SK-N-SH treated with all-trans-retinoic acid at 6 μM for 48 hours (cell line): ENCODE measurements at regions not wholly inside any gene's neighbourhood (a gene's known extent, or its start where the extent isn't known, plus 50 kb on each side); places are given as distances from the start of the nearest gene placed in this dataset.

Experiments
- ATAC-seq: fragments of 200-7000 bp; cut with Tn5 transposase; 3 replicates; pipeline ENCODE4 v1.9.1; 2020; ENCODE audit warnings: mild to moderate bottlenecking, moderate library complexity
- ARNTL ChIP-seq: fragments of 450-650 bp; formaldehyde crosslinking; IDR thresholded peaks from 2 replicates; pipeline ENCODE4 v1.5.0; 2020; ENCODE audit warnings: low read depth, mild to moderate bottlenecking, moderate library complexity, borderline replicate concordance
- BACH2 ChIP-seq: fragments of 250-450 bp; sonication (Bioruptor Pico); IDR thresholded peaks from 2 replicates; pipeline ENCODE4 v1.9.0; 2021; ENCODE audit warnings: mild to moderate bottlenecking, borderline replicate concordance
- CSDC2 ChIP-seq: fragments of 250-450 bp; sonication (Bioruptor Pico); IDR thresholded peaks from 2 replicates; pipeline ENCODE4 v1.5.0; 2020; ENCODE audit warnings: mild to moderate bottlenecking, moderate library complexity
- ESRRG ChIP-seq: fragments of 250-450 bp; sonication (Bioruptor Pico); IDR thresholded peaks from 2 replicates; pipeline ENCODE4 v1.6.1; 2021; ENCODE audit warnings: mild to moderate bottlenecking
- GLIS3 ChIP-seq: fragments of 250-450 bp; sonication (Bioruptor Pico); IDR thresholded peaks from 2 replicates; pipeline ENCODE4 v1.5.0; 2020; ENCODE audit warnings: mild to moderate bottlenecking, moderate library complexity
- ISL1 ChIP-seq: fragments of 250-450 bp; sonication (Bioruptor Pico); IDR thresholded peaks from 2 replicates; pipeline ENCODE4 v2.1.2; 2022; ENCODE audit warnings: mild to moderate bottlenecking, moderate library complexity
- OSR1 ChIP-seq: fragments of 250-450 bp; sonication (Bioruptor Pico); IDR thresholded peaks from 2 replicates; pipeline ENCODE4 v1.8.0; 2022; ENCODE audit warnings: moderate library complexity, mild to moderate bottlenecking, inconsistent platforms
- PATZ1 ChIP-seq: fragments of 250-450 bp; sonication (Bioruptor Pico); IDR thresholded peaks from 2 replicates; pipeline ENCODE4 v1.8.0; 2020; ENCODE audit warnings: mild to moderate bottlenecking, moderate library complexity, borderline replicate concordance
- POU6F1 ChIP-seq: fragments of 250-450 bp; sonication (Bioruptor Pico); IDR thresholded peaks from 2 replicates; pipeline ENCODE4 v1.8.0; 2021; ENCODE audit warnings: low read depth, mild to moderate bottlenecking, moderate library complexity, borderline replicate concordance
- PPARA ChIP-seq: fragments of 250-450 bp; sonication (Bioruptor Pico); IDR thresholded peaks from 2 replicates; pipeline ENCODE4 v1.5.0; 2020; ENCODE audit warnings: mild to moderate bottlenecking, borderline replicate concordance
- RARB ChIP-seq: fragments of 250-450 bp; sonication (Bioruptor Pico); IDR thresholded peaks from 2 replicates; pipeline ENCODE4 v1.8.0; 2021; ENCODE audit warnings: mild to moderate bottlenecking, moderate library complexity
- TCF4 ChIP-seq: fragments of 250-450 bp; sonication (Bioruptor Pico); IDR thresholded peaks from 2 replicates; pipeline ENCODE4 v1.8.0; 2021; ENCODE audit warnings: mild to moderate bottlenecking, moderate library complexity, borderline replicate concordance
- TOX ChIP-seq: fragments of 250-450 bp; sonication (Bioruptor Pico); IDR thresholded peaks from 2 replicates; pipeline ENCODE4 v1.8.0; 2021; ENCODE audit warnings: mild to moderate bottlenecking, moderate library complexity, borderline replicate concordance
- ZC3H10 ChIP-seq: fragments of 250-450 bp; sonication (Bioruptor Pico); IDR thresholded peaks from 2 replicates; pipeline ENCODE4 v1.5.1; 2021; ENCODE audit warnings: mild to moderate bottlenecking, moderate library complexity
- ZFP30 ChIP-seq: fragments of 450-650 bp; formaldehyde crosslinking; IDR thresholded peaks from 2 replicates; pipeline ENCODE4 v1.5.0; 2022; ENCODE audit warnings: mild to moderate bottlenecking, moderate library complexity
- ZNF70 ChIP-seq: fragments of 450-650 bp; formaldehyde crosslinking; IDR thresholded peaks from 2 replicates; pipeline ENCODE4 v1.5.0; 2020; ENCODE audit warnings: mild to moderate bottlenecking, moderate library complexity
- ZNF8 ChIP-seq: fragments of 450-650 bp; formaldehyde crosslinking; IDR thresholded peaks from 2 replicates; pipeline ENCODE4 v1.5.0; 2020; ENCODE audit warnings: mild to moderate bottlenecking, moderate library complexity
- TF ChIP-seq, protein P1 (sequence below): fragments of 250-450 bp; sonication (Bioruptor Pico); IDR thresholded peaks from 2 replicates; pipeline ENCODE4 v1.5.1; 2021; ENCODE audit warnings: mild to moderate bottlenecking, moderate library complexity
- TF ChIP-seq, protein P2 (sequence below): fragments of 250-450 bp; sonication (Bioruptor Pico); IDR thresholded peaks from 2 replicates; pipeline ENCODE4 v1.5.0; 2020; ENCODE audit warnings: mild to moderate bottlenecking, moderate library complexity

DNA sequence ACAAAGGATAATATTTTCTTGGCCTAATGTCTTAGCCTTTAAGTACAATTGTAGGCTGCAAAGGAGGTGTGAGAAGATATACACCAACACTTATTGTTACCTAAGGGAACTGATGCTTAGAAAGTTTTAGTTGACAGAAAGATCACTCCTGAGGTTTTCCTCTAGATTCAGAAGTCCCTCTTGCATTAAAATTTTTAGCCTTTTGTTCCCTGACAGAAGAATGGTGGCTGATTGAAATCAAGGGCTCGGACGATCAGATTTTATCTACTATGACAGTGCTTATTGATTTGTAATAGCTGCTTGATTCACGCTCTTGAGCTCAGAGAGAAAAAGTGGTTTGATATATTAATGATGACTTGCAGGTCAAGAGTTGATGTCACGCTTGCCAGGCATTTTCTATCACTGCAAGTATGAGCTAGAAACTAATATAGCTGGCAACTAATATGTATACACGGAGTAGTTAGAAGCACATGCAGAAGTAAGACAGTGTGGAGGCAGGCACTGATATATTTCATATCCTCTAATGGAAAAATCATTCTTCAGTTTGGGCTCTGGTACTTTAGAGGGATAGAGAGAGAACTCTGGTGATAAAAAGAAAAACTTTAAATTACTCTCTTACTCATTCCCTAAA, 246.6 kb upstream of the ID4 start:
- TF ChIP-seq TCF4 (no peak), OSR1 (CRISPR knock-in tag) (no peak), GLIS3 (CRISPR knock-in tag) (no peak), CSDC2 (CRISPR knock-in tag) (no peak), ZNF8 (CRISPR knock-in tag) (no peak), ZFP30 (no peak), ISL1 (CRISPR knock-in tag) (no peak), ESRRG (no peak), PPARA (no peak), POU6F1 (CRISPR knock-in tag) (no peak), BACH2 (no peak), ZNF70 (CRISPR knock-in tag) (no peak), PATZ1 (no peak), TOX (no peak), ARNTL (no peak), RARB (no peak)
- TF ChIP-seq, protein P1, sequence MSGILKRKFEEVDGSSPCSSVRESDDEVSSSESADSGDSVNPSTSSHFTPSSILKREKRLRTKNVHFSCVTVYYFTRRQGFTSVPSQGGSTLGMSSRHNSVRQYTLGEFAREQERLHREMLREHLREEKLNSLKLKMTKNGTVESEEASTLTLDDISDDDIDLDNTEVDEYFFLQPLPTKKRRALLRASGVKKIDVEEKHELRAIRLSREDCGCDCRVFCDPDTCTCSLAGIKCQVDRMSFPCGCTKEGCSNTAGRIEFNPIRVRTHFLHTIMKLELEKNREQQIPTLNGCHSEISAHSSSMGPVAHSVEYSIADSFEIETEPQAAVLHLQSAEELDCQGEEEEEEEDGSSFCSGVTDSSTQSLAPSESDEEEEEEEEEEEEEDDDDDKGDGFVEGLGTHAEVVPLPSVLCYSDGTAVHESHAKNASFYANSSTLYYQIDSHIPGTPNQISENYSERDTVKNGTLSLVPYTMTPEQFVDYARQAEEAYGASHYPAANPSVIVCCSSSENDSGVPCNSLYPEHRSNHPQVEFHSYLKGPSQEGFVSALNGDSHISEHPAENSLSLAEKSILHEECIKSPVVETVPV = no peak
- TF ChIP-seq, protein P2, sequence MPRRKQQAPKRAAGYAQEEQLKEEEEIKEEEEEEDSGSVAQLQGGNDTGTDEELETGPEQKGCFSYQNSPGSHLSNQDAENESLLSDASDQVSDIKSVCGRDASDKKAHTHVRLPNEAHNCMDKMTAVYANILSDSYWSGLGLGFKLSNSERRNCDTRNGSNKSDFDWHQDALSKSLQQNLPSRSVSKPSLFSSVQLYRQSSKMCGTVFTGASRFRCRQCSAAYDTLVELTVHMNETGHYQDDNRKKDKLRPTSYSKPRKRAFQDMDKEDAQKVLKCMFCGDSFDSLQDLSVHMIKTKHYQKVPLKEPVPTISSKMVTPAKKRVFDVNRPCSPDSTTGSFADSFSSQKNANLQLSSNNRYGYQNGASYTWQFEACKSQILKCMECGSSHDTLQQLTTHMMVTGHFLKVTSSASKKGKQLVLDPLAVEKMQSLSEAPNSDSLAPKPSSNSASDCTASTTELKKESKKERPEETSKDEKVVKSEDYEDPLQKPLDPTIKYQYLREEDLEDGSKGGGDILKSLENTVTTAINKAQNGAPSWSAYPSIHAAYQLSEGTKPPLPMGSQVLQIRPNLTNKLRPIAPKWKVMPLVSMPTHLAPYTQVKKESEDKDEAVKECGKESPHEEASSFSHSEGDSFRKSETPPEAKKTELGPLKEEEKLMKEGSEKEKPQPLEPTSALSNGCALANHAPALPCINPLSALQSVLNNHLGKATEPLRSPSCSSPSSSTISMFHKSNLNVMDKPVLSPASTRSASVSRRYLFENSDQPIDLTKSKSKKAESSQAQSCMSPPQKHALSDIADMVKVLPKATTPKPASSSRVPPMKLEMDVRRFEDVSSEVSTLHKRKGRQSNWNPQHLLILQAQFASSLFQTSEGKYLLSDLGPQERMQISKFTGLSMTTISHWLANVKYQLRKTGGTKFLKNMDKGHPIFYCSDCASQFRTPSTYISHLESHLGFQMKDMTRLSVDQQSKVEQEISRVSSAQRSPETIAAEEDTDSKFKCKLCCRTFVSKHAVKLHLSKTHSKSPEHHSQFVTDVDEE (CRISPR knock-in tag) = no peak
- ATAC-seq = no peak; the same call in 2 of the 3 replicates

DNA sequence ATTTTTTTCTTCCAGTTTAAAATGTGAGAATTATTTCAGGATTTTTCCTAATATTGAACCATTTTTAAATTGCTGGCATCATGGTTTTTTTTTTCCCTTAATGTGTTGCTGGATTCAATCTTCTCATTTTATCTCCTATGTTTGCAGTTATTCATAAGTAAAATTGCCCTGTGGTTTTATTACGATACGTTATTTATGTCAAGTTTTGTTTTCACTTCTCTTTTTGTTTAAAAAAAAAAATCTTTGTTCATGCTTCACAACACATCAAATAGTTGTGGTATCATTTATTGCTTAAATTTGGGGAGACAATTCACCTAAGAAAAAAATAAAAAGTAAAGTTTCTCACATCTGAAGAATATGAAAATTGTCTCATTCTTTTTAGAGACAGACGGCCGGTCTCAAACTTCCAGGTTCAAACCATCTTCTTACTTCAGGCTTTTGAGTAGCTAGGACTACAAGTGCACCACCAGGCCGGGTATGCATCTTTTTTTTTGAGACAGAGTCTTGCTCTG, 239.3 kb upstream of the ID4 start:
- no peak for ATAC-seq
- TF ChIP-seq POU6F1 (CRISPR knock-in tag) (no peak), ZC3H10 (CRISPR knock-in tag) (no peak), CSDC2 (CRISPR knock-in tag) (no peak), TCF4 (no peak), RARB (no peak), TOX (no peak), PPARA (no peak), GLIS3 (CRISPR knock-in tag) (no peak), ZFP30 (no peak), BACH2 (no peak)
- TF ChIP-seq, protein P1 = no peak
- TF ChIP-seq, protein P2 (CRISPR knock-in tag) = no peak
